ENCODE measurements at regions not wholly inside any gene's neighbourhood (a gene's known extent, or its start where the extent isn't known, plus 50 kb on each side); places are given as distances from the start of the nearest gene placed in this dataset.
"Not testable (repeated sequence)": the region's sequence is repeated elsewhere in the genome, so short reads cannot be mapped to it uniquely, and the experiment has no call there.

- TF ChIP-seq ZNF426, YY1, CTCF, ZNF121, ZNF596, ZBTB17 (tag by site-specific recombination; IDR thresholded peaks at IDR 0.05): not testable (repeated sequence)
- TF ChIP-seq, protein P1, sequence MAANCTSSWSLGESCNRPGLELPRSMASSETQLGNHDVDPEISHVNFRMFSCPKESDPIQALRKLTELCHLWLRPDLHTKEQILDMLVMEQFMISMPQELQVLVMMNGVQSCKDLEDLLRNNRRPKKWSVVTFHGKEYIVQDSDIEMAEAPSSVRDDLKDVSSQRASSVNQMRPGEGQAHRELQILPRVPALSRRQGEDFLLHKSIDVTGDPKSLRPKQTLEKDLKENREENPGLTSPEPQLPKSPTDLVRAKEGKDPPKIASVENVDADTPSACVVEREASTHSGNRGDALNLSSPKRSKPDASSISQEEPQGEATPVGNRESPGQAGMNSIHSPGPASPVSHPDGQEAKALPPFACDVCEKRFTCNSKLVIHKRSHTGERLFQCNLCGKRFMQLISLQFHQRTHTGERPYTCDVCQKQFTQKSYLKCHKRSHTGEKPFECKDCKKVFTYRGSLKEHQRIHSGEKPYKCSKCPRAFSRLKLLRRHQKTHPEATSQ (tag by site-specific recombination; IDR thresholded peaks at IDR 0.05) = not testable (repeated sequence)
Observed at GRCh38 chr1:199951005-199951404, 76.5 kb upstream of the NR5A2 start.

Measured in HEK293 (cell line).